SK-N-SH treated with all-trans-retinoic acid at 6 μM for 48 hours (cell line): ENCODE measurements at regions not wholly inside any gene's neighbourhood (a gene's known extent, or its start where the extent isn't known, plus 50 kb on each side); places are given as distances from the start of the nearest gene placed in this dataset.

Experiments
- ATAC-seq: fragments of 200-7000 bp; cut with Tn5 transposase; 3 replicates; pipeline ENCODE4 v1.9.1; 2020; ENCODE audit warnings: mild to moderate bottlenecking, moderate library complexity
- ARNTL ChIP-seq: fragments of 450-650 bp; formaldehyde crosslinking; IDR thresholded peaks from 2 replicates; pipeline ENCODE4 v1.5.0; 2020; ENCODE audit warnings: low read depth, mild to moderate bottlenecking, moderate library complexity, borderline replicate concordance
- CSDC2 ChIP-seq: fragments of 250-450 bp; sonication (Bioruptor Pico); IDR thresholded peaks from 2 replicates; pipeline ENCODE4 v1.5.0; 2020; ENCODE audit warnings: mild to moderate bottlenecking, moderate library complexity
- GLIS3 ChIP-seq: fragments of 250-450 bp; sonication (Bioruptor Pico); IDR thresholded peaks from 2 replicates; pipeline ENCODE4 v1.5.0; 2020; ENCODE audit warnings: mild to moderate bottlenecking, moderate library complexity
- ISL1 ChIP-seq: fragments of 250-450 bp; sonication (Bioruptor Pico); IDR thresholded peaks from 2 replicates; pipeline ENCODE4 v2.1.2; 2022; ENCODE audit warnings: mild to moderate bottlenecking, moderate library complexity
- OSR1 ChIP-seq: fragments of 250-450 bp; sonication (Bioruptor Pico); IDR thresholded peaks from 2 replicates; pipeline ENCODE4 v1.8.0; 2022; ENCODE audit warnings: moderate library complexity, mild to moderate bottlenecking, inconsistent platforms
- PPARA ChIP-seq: fragments of 250-450 bp; sonication (Bioruptor Pico); IDR thresholded peaks from 2 replicates; pipeline ENCODE4 v1.5.0; 2020; ENCODE audit warnings: mild to moderate bottlenecking, borderline replicate concordance
- RARB ChIP-seq: fragments of 250-450 bp; sonication (Bioruptor Pico); IDR thresholded peaks from 2 replicates; pipeline ENCODE4 v1.8.0; 2021; ENCODE audit warnings: mild to moderate bottlenecking, moderate library complexity
- SNAI2 ChIP-seq: fragments of 250-450 bp; sonication (Bioruptor Pico); IDR thresholded peaks from 2 replicates; pipeline ENCODE4 v1.5.0; 2020; ENCODE audit warnings: mild to moderate bottlenecking, moderate library complexity
- TCF4 ChIP-seq: fragments of 250-450 bp; sonication (Bioruptor Pico); IDR thresholded peaks from 2 replicates; pipeline ENCODE4 v1.8.0; 2021; ENCODE audit warnings: mild to moderate bottlenecking, moderate library complexity, borderline replicate concordance
- TOX ChIP-seq: fragments of 250-450 bp; sonication (Bioruptor Pico); IDR thresholded peaks from 2 replicates; pipeline ENCODE4 v1.8.0; 2021; ENCODE audit warnings: mild to moderate bottlenecking, moderate library complexity, borderline replicate concordance
- ZFP3 ChIP-seq: fragments of 250-450 bp; sonication (Bioruptor Pico); IDR thresholded peaks from 2 replicates; pipeline ENCODE4 v1.5.0; 2020; ENCODE audit warnings: mild to moderate bottlenecking, moderate library complexity
- ZNF565 ChIP-seq: fragments of 450-650 bp; formaldehyde crosslinking; conservative IDR thresholded peaks from 2 replicates; pipeline ENCODE4 v1.5.0; 2020; ENCODE audit warnings: low read depth, mild to moderate bottlenecking, moderate library complexity
- ZNF70 ChIP-seq: fragments of 450-650 bp; formaldehyde crosslinking; IDR thresholded peaks from 2 replicates; pipeline ENCODE4 v1.5.0; 2020; ENCODE audit warnings: mild to moderate bottlenecking, moderate library complexity
- ZNF8 ChIP-seq: fragments of 450-650 bp; formaldehyde crosslinking; IDR thresholded peaks from 2 replicates; pipeline ENCODE4 v1.5.0; 2020; ENCODE audit warnings: mild to moderate bottlenecking, moderate library complexity
- TF ChIP-seq, protein P1 (sequence below): fragments of 250-450 bp; sonication (Bioruptor Pico); IDR thresholded peaks from 2 replicates; pipeline ENCODE4 v1.5.1; 2020; ENCODE audit warnings: low read depth, mild to moderate bottlenecking, moderate library complexity
- TF ChIP-seq, protein P2 (sequence below): fragments of 250-450 bp; sonication (Bioruptor Pico); IDR thresholded peaks from 2 replicates; pipeline ENCODE4 v1.5.1; 2021; ENCODE audit warnings: mild to moderate bottlenecking, moderate library complexity
- TF ChIP-seq, protein P3 (sequence below): fragments of 250-450 bp; sonication (Bioruptor Pico); IDR thresholded peaks from 2 replicates; pipeline ENCODE4 v1.5.0; 2020; ENCODE audit warnings: mild to moderate bottlenecking, moderate library complexity
- TF ChIP-seq, protein P4 (sequence below): fragments of 250-450 bp; sonication (Bioruptor Pico); IDR thresholded peaks from 2 replicates; pipeline ENCODE4 v1.8.0; 2021; ENCODE audit warnings: low read depth, mild to moderate bottlenecking, moderate library complexity, borderline replicate concordance

DNA sequence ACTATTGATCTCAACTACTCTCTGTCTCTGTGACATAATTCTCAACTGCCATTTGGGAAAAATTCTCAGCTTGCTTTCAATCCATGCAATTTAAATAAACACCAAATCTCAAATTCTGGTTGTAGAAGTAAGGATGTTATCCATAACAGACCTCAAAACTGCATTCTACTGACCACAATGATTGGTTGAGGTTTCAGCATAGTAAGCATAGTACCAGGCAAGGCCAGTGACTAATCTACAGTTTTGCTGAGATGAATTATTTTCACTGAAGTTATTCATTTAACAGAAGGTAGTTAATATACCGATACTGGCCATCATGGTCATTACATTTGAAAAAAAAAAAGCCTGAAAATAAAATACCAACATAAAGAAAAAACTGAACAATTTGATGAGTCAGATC lies 488.0 kb upstream of the CDH18 start:
- no peak for ATAC-seq
- TF ChIP-seq GLIS3 (CRISPR knock-in tag) (no peak), ZFP3 (no peak), ARNTL (CRISPR knock-in tag) (no peak), ZNF70 (CRISPR knock-in tag) (no peak), ISL1 (no peak), TCF4 (CRISPR knock-in tag) (no peak), ZNF8 (CRISPR knock-in tag) (no peak), PPARA (CRISPR knock-in tag) (no peak)
- TF ChIP-seq, protein P1, sequence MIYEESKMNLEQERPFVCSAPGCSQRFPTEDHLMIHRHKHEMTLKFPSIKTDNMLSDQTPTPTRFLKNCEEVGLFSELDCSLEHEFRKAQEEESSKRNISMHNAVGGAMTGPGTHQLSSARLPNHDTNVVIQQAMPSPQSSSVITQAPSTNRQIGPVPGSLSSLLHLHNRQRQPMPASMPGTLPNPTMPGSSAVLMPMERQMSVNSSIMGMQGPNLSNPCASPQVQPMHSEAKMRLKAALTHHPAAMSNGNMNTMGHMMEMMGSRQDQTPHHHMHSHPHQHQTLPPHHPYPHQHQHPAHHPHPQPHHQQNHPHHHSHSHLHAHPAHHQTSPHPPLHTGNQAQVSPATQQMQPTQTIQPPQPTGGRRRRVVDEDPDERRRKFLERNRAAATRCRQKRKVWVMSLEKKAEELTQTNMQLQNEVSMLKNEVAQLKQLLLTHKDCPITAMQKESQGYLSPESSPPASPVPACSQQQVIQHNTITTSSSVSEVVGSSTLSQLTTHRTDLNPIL (CRISPR knock-in tag), result no peak
- TF ChIP-seq, protein P2, sequence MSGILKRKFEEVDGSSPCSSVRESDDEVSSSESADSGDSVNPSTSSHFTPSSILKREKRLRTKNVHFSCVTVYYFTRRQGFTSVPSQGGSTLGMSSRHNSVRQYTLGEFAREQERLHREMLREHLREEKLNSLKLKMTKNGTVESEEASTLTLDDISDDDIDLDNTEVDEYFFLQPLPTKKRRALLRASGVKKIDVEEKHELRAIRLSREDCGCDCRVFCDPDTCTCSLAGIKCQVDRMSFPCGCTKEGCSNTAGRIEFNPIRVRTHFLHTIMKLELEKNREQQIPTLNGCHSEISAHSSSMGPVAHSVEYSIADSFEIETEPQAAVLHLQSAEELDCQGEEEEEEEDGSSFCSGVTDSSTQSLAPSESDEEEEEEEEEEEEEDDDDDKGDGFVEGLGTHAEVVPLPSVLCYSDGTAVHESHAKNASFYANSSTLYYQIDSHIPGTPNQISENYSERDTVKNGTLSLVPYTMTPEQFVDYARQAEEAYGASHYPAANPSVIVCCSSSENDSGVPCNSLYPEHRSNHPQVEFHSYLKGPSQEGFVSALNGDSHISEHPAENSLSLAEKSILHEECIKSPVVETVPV (CRISPR knock-in tag), result no peak
- TF ChIP-seq, protein P3, sequence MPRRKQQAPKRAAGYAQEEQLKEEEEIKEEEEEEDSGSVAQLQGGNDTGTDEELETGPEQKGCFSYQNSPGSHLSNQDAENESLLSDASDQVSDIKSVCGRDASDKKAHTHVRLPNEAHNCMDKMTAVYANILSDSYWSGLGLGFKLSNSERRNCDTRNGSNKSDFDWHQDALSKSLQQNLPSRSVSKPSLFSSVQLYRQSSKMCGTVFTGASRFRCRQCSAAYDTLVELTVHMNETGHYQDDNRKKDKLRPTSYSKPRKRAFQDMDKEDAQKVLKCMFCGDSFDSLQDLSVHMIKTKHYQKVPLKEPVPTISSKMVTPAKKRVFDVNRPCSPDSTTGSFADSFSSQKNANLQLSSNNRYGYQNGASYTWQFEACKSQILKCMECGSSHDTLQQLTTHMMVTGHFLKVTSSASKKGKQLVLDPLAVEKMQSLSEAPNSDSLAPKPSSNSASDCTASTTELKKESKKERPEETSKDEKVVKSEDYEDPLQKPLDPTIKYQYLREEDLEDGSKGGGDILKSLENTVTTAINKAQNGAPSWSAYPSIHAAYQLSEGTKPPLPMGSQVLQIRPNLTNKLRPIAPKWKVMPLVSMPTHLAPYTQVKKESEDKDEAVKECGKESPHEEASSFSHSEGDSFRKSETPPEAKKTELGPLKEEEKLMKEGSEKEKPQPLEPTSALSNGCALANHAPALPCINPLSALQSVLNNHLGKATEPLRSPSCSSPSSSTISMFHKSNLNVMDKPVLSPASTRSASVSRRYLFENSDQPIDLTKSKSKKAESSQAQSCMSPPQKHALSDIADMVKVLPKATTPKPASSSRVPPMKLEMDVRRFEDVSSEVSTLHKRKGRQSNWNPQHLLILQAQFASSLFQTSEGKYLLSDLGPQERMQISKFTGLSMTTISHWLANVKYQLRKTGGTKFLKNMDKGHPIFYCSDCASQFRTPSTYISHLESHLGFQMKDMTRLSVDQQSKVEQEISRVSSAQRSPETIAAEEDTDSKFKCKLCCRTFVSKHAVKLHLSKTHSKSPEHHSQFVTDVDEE (CRISPR knock-in tag), result no peak
- TF ChIP-seq, all 23 proteins: peak for 0

DNA sequence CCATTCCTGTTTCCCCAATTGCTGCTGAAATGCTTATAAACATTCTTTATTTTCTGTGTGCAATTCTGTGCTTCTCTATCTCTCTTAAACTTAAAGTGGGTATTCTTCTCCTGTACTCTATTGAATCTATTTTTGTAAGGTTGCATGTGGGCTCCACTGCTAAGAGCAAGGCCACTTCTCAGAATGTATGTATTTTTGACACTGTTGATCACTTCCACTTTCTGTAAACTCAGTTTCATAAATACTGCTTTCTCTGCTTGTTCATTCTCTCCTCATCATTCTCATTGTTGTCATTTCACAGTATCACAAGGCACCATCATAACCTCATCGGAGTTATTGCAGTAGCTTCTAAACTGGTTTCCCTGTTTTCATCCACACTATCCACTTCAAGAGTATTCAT lies 483.0 kb upstream of the CDH18 start:
- ATAC-seq, result no peak
- no peak for TF ChIP-seq GLIS3 (CRISPR knock-in tag)
- TF ChIP-seq, protein P4, sequence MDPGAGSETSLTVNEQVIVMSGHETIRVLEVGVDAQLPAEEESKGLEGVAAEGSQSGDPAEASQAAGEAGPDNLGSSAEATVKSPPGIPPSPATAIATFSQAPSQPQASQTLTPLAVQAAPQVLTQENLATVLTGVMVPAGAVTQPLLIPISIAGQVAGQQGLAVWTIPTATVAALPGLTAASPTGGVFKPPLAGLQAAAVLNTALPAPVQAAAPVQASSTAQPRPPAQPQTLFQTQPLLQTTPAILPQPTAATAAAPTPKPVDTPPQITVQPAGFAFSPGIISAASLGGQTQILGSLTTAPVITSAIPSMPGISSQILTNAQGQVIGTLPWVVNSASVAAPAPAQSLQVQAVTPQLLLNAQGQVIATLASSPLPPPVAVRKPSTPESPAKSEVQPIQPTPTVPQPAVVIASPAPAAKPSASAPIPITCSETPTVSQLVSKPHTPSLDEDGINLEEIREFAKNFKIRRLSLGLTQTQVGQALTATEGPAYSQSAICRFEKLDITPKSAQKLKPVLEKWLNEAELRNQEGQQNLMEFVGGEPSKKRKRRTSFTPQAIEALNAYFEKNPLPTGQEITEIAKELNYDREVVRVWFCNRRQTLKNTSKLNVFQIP (CRISPR knock-in tag), result no peak

DNA sequence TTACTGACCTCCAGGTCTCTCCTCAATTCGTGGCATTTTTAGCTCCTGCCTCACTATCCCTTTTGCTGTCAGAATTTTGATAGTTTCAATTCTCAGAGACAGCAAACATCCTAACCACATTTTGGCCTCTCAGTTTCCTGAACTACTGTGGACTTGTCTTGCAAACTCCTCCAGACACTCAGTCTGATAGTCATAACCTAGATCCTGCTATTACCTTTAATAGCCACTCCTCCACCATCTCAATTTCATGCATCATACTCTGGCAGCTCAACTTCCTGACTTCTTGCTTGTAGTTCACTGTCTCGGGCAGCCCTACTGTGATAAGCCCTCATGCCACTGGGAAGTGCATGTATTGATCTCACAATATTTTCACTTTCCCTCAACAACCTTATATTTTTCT lies 481.8 kb upstream of the CDH18 start:
- no peak for ATAC-seq
- TF ChIP-seq CSDC2 (CRISPR knock-in tag) (no peak), ZNF8 (CRISPR knock-in tag) (no peak), GLIS3 (CRISPR knock-in tag) (no peak), OSR1 (no peak), ZNF70 (CRISPR knock-in tag) (no peak), ZNF565 (CRISPR knock-in tag) (no peak), RARB (CRISPR knock-in tag) (no peak), TOX (CRISPR knock-in tag) (no peak), SNAI2 (no peak), ZFP3 (no peak), ISL1 (no peak), PPARA (CRISPR knock-in tag) (no peak)
- TF ChIP-seq, protein P2 (CRISPR knock-in tag), result no peak
- TF ChIP-seq, protein P1 (CRISPR knock-in tag), result no peak
- TF ChIP-seq, protein P3 (CRISPR knock-in tag), result no peak
